ENCODE measurements at regions not wholly inside any gene's neighbourhood (a gene's known extent, or its start where the extent isn't known, plus 50 kb on each side); places are given as distances from the start of the nearest gene placed in this dataset.

- DNase-seq (ENCODE audit: low read depth) (no peak), FAIRE-seq (no peak)
- Histone ChIP-seq H3K27me3 (ENCODE audit: control insufficient read depth, insufficient read depth, low read length) (no peaks in the 10 kb centered on the region), H3K4me3 (ENCODE audit: low read depth, low read length) (no peak overlapping the region), H3K36me3 (ENCODE audit: control insufficient read depth, insufficient read depth, low read length) (no peaks in the 10 kb centered on the region)
- TF ChIP-seq, protein P1, sequence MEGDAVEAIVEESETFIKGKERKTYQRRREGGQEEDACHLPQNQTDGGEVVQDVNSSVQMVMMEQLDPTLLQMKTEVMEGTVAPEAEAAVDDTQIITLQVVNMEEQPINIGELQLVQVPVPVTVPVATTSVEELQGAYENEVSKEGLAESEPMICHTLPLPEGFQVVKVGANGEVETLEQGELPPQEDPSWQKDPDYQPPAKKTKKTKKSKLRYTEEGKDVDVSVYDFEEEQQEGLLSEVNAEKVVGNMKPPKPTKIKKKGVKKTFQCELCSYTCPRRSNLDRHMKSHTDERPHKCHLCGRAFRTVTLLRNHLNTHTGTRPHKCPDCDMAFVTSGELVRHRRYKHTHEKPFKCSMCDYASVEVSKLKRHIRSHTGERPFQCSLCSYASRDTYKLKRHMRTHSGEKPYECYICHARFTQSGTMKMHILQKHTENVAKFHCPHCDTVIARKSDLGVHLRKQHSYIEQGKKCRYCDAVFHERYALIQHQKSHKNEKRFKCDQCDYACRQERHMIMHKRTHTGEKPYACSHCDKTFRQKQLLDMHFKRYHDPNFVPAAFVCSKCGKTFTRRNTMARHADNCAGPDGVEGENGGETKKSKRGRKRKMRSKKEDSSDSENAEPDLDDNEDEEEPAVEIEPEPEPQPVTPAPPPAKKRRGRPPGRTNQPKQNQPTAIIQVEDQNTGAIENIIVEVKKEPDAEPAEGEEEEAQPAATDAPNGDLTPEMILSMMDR (IDR thresholded peaks at IDR 0.05; ENCODE audit: insufficient read depth, low read length, severe bottlenecking) = no peak
Measured at GRCh38 chr2:215626063-215626462, 190.2 kb upstream of the FN1 start.

DNA sequence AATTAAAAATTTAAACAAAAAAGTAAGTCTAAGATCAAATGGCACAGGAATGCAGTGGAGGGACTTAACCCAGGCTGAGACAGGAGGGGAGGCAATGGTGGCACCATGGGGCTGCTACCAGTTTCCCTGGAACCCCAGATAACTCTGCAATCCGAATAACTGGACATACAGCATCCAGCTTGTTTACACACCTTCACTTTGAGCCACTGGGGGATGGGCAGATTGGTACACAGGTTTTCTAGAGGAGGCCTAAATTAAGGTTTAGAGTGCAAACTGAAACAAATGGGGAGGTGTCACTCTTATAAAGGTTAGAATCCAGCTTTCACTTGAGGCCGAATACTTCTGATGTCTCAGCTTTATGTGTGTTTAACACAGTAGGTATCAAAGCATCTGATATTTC is 189.3 kb upstream of the FN1 start:
- FAIRE-seq (no peak), DNase-seq (ENCODE audit: low read depth) (no peak)
- TF ChIP-seq, protein P1 (IDR thresholded peaks at IDR 0.05; ENCODE audit: insufficient read depth, low read length, severe bottlenecking) = no peak
- Histone ChIP-seq H3K27me3 (ENCODE audit: control insufficient read depth, insufficient read depth, low read length) (no peaks in the 10 kb centered on the region), H3K4me3 (ENCODE audit: low read depth, low read length) (no peak overlapping the region), H3K36me3 (ENCODE audit: control insufficient read depth, insufficient read depth, low read length) (no peaks in the 10 kb centered on the region)

GRCh38 chr2:215624423-215624829 is 188.6 kb upstream of the FN1 start:
- no peak overlapping the region for H3K4me3 ChIP-seq (ENCODE audit: low read depth, low read length)
- FAIRE-seq (no peak), DNase-seq (ENCODE audit: low read depth) (peak; percentile 92)
- TF ChIP-seq, protein P1 (IDR thresholded peaks at IDR 0.05; ENCODE audit: insufficient read depth, low read length, severe bottlenecking) = no peak
- no peaks in the 10 kb centered on the region for H3K27me3 ChIP-seq (ENCODE audit: control insufficient read depth, insufficient read depth, low read length)
- H3K36me3 ChIP-seq (ENCODE audit: control insufficient read depth, insufficient read depth, low read length) = no peaks in the 10 kb centered on the region

GRCh38 chr2:215622837-215623236 is 187.0 kb upstream of the FN1 start:
- DNase-seq (ENCODE audit: low read depth) (no peak), FAIRE-seq (no peak)
- Histone ChIP-seq H3K4me3 (ENCODE audit: low read depth, low read length) (no peak overlapping the region), H3K27me3 (ENCODE audit: control insufficient read depth, insufficient read depth, low read length) (no peaks in the 10 kb centered on the region), H3K36me3 (ENCODE audit: control insufficient read depth, insufficient read depth, low read length) (no peaks in the 10 kb centered on the region)
- TF ChIP-seq, protein P1 (IDR thresholded peaks at IDR 0.05; ENCODE audit: insufficient read depth, low read length, severe bottlenecking) = no peak

DNA sequence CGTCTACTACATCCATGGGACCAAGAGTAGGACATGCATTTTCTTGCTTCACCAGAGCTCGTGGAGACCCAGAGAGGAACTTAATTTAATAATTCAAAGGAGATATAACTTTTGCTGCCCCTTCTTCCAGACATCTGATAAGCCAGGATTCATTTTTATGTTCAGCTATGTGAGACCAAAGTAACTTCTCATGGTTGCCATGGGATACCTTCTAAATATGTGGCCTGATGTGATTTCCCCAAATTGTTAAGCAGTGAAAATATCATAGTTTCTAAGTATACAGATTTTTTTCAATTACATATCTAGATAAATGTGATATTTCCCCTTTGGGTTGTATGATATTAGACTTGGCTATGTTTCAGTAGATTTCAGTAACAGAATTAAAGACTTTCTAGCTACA is 185.5 kb upstream of the FN1 start:
- FAIRE-seq (no peak), DNase-seq (ENCODE audit: low read depth) (no peak)
- Histone ChIP-seq H3K27me3 (ENCODE audit: control insufficient read depth, insufficient read depth, low read length) (no peaks in the 10 kb centered on the region), H3K4me3 (ENCODE audit: low read depth, low read length) (no peak overlapping the region), H3K36me3 (ENCODE audit: control insufficient read depth, insufficient read depth, low read length) (no peaks in the 10 kb centered on the region)
- TF ChIP-seq, protein P1 (IDR thresholded peaks at IDR 0.05; ENCODE audit: insufficient read depth, low read length, severe bottlenecking) = no peak

DNA sequence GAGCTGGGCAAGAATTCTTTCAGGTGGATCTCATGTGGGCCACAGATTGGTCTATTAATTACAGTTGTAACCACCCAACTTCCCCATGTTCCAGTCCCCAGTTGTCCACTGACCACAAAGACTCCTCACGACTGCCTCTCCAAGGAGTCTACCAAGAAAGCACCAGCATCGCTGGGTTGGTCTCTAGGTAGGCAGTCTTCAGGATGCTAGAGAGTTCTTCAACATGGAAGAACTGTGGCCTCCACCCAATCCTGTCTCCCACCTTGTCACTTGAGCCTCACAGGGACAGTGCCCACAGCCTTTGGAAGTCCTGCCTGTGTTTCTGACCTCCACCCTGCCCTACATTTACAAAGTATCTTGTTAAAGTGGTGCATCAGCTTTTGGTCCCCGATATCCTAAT is 184.7 kb upstream of the FN1 start:
- Histone ChIP-seq H3K4me3 (ENCODE audit: low read depth, low read length) (no peak overlapping the region), H3K36me3 (ENCODE audit: control insufficient read depth, insufficient read depth, low read length) (no peaks in the 10 kb centered on the region), H3K27me3 (ENCODE audit: control insufficient read depth, insufficient read depth, low read length) (no peaks in the 10 kb centered on the region)
- DNase-seq (ENCODE audit: low read depth) (no peak), FAIRE-seq (no peak)
- TF ChIP-seq, protein P1 (IDR thresholded peaks at IDR 0.05; ENCODE audit: insufficient read depth, low read length, severe bottlenecking) = no peak
